Sigmoid colon (tissue), 6 donors: ENCODE measurements at regions not wholly inside any gene's neighbourhood (a gene's known extent, or its start where the extent isn't known, plus 50 kb on each side); places are given as distances from the start of the nearest gene placed in this dataset.

Experiments used
- DNase-seq: peaks from one replicate; pipeline ENCODE4 v3.0.0-alpha.2; 2019
- H3K27ac ChIP-seq, 4 donors: fragments of 200-600 bp; sonication (generic); one replicate each; pipeline ENCODE4 v1.5.1; 2016 to 2019; ENCODE audit warnings: mild to moderate bottlenecking in 1 of 4
- H3K27me3 ChIP-seq, 3 donors: fragments of 200-600 bp; sonication (generic); one replicate each; pipeline ENCODE4 v1.5.1; 2019; ENCODE audit warnings: mild to moderate bottlenecking in 1 of 3
- H3K36me3 ChIP-seq, 4 donors: fragments of 200-600 bp; sonication (generic); one replicate each; pipeline ENCODE4 v1.5.1; 2016 to 2019
- H3K4me1 ChIP-seq, 4 donors: fragments of 200-600 bp; sonication (generic); one replicate each; pipeline ENCODE4 v1.5.1; 2017 to 2019
- H3K4me3 ChIP-seq, 4 donors: fragments of 200-600 bp; sonication (generic); one replicate each; pipeline ENCODE4 v1.5.1; 2017 to 2019; ENCODE audit warnings: mild to moderate bottlenecking in 2 of 4, moderate library complexity in 1 of 4
- H3K9me3 ChIP-seq, 4 donors: fragments of 200-600 bp in 3 of 4; sonication (generic) in 3 of 4; one replicate each; pipeline versions ENCODE4 v1.5.1 to v1.6.1; 2013 to 2019
- EP300 ChIP-seq, 4 donors: sonication (generic); formaldehyde crosslinking; IDR thresholded peaks; one replicate each; pipeline ENCODE4 v1.6.1; 2017; ENCODE audit warnings: antibody characterized with exemption in 4 of 4
- POLR2A ChIP-seq, 2 donors: fragments of 450-650 bp; IDR thresholded peaks; one replicate each; pipeline ENCODE4 v1.6.1; 2016; ENCODE audit warnings: antibody characterized with exemption in 2 of 2, mild to moderate bottlenecking in 2 of 2, moderate library complexity in 2 of 2
- POLR2AphosphoS5 ChIP-seq, 4 donors: sonication (generic); formaldehyde crosslinking; IDR thresholded peaks; one replicate each; pipeline ENCODE4 v1.6.1; 2017; ENCODE audit warnings: antibody characterized with exemption in 4 of 4
- WGBS, 2 donors: extraction: QIAGEN DNeasy Blood & Tissue Kit; methylation state at CpG; one replicate each; pipeline ENCODE4 v1.1.7; 2013; 5-methylcytosine and 5-hydroxymethylcytosine counted together
- intact Hi-C: fragments of 100-400 bp; cut with DNase I; formaldehyde crosslinking; loops from one replicate; pipeline ENCODE4 v1.15.1; 2023
- TF ChIP-seq, protein P1 (sequence below), 4 experiments: fragments of 450-650 bp in 3 of 4; fragments of 200-600 bp in 1 of 4; IDR thresholded peaks; one replicate each; pipeline ENCODE4 v1.5.1; 2016 to 2019; ENCODE audit warnings: antibody characterized with exemption in 4 of 4, mild to moderate bottlenecking in 3 of 4, moderate library complexity in 2 of 4
- donor health status: healthy with polysubstance abuse.
- donor health status: healthy.

DNA sequence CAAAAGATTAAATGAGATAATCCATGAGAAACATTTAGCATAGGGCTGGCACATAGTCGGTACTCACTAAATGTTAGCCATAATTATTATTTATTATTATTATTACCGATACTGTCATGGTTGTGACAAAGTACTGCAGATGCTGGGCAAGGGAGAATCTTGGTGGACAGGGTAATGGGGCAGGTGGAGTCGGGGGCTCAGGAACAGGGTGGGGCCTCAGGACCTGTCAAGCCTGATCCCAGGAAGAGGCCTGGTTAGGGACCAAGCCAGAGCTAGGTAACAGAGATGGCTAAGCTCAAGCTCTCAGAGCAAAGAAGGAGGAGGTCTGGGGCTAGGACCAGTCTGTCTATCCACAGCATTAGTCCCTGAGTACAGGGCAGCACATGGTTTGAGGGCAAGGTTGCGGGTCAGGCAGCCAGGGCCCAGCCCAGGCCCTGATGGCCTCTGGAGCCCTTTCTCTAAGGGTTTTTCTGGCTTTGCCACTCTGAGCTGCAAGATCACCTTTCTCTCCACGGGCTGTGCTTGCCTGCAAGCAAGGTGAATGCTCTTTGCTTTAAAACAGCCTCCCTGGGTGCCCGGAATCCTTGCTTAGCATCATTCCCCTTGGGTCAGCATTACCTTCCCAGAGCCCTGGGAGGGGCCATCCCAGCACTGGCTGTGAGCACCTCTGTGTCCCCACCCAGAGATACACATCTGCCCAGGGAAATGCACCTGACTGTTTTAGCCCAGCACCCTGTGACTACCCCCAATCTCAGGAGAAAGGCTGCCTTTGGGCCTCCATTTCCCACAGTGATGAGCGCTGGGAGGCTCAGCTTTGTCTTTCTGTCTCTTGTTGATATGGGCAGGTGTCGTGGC is 572.0 kb downstream of the PTPRU start:
- 84 to 90% methylated on average over 8 of the region's 8 CpGs for WGBS, 2 donors
- Histone ChIP-seq H3K9me3 (no peaks in the 10 kb centered on the region), H3K27me3 (peaks cover 0 to 2% (median 0%) of the 10 kb centered on the region in 3 donors), H3K4me1 (no peaks in the 10 kb centered on the region), H3K27ac (no peak overlapping the region), H3K4me3 (no peak overlapping the region), H3K36me3 (no peaks in the 10 kb centered on the region)
- TF ChIP-seq POLR2AphosphoS5 (IDR thresholded peaks at IDR 0.05) (no peak), EP300 (IDR thresholded peaks at IDR 0.05) (no peak)
- TF ChIP-seq, protein P1, sequence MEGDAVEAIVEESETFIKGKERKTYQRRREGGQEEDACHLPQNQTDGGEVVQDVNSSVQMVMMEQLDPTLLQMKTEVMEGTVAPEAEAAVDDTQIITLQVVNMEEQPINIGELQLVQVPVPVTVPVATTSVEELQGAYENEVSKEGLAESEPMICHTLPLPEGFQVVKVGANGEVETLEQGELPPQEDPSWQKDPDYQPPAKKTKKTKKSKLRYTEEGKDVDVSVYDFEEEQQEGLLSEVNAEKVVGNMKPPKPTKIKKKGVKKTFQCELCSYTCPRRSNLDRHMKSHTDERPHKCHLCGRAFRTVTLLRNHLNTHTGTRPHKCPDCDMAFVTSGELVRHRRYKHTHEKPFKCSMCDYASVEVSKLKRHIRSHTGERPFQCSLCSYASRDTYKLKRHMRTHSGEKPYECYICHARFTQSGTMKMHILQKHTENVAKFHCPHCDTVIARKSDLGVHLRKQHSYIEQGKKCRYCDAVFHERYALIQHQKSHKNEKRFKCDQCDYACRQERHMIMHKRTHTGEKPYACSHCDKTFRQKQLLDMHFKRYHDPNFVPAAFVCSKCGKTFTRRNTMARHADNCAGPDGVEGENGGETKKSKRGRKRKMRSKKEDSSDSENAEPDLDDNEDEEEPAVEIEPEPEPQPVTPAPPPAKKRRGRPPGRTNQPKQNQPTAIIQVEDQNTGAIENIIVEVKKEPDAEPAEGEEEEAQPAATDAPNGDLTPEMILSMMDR (IDR thresholded peaks at IDR 0.05): no peak
- intact Hi-C loops: no loop called here
- DNase-seq: no peak

DNA sequence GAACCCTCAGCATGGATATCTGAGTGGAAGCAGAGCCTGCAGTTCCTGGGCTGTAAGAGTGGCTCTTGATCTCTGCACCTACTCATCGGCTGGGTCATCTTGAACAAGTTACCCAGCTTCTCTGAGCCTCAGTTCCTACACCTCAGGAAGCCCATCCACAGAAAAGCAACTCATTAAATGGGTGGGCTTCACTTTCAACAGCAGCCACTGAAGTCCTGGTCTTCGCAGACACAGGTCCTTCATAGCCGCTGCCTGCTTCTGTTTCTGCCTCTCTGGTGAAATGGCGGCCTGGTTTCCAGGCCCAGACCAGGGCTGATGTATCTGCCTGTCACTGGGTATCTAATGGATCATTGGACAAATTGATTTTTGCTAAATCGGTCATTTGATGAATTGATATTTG is 571.4 kb downstream of the PTPRU start:
- DNase-seq: no peak

DNA sequence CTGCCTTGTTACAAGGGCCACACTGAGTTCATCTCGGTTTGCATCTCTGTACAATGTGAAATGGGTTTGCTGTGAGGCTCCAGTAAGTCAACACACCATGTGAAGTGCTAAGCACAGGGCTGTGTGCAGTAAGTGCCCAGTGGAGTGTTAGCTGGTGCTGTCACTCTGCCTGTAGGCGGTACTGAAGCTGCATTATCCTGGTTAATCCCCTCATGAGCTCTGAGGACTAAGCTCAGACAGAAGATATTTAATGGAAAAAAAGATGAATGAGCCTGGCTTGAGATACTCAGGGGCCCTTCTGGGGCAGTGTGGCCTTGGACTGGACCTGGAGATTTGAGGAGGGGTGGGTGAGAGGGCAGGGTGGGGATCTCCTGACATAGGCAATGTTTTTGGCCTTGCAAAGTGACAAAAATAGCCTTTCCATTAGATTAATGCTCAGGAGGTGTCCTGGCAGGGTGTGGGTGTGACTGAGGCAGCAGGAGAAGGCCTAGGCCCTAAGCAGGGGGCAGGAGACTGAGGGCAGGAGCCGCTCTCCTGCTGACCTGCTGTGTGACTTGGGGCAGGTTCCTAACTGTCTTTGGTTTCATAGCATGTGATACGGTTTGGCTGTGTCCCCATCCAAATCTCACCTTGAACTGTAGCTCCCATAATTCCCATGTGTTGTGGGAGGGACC is 570.5 kb downstream of the PTPRU start:
- no peak overlapping the region for H3K4me3 ChIP-seq
- 62 to 65% methylated on average over 4 of the region's 4 CpGs for WGBS, 2 donors
- DNase-seq: no peak

More for the DNA sequence above, 571.4 kb downstream of the PTPRU start:
- no peak overlapping the region for H3K4me3 ChIP-seq
- intact Hi-C loops: no loop called here
- peaks cover 0 to 7% (median 0%) of the 10 kb centered on the region in 3 donors for H3K27me3 ChIP-seq
- TF ChIP-seq POLR2AphosphoS5 (IDR thresholded peaks at IDR 0.05) (no peak), POLR2A (IDR thresholded peaks at IDR 0.05) (no peak), EP300 (IDR thresholded peaks at IDR 0.05) (no peak)
- TF ChIP-seq, protein P1 (IDR thresholded peaks at IDR 0.05): no peak
- H3K4me1 ChIP-seq: no peaks in the 10 kb centered on the region
- H3K9me3 ChIP-seq: no peaks in the 10 kb centered on the region
- WGBS, 2 donors: 94 to 95% methylated on average over 5 of the region's 5 CpGs
- no peak overlapping the region for H3K27ac ChIP-seq
- H3K36me3 ChIP-seq: no peaks in the 10 kb centered on the region

DNA sequence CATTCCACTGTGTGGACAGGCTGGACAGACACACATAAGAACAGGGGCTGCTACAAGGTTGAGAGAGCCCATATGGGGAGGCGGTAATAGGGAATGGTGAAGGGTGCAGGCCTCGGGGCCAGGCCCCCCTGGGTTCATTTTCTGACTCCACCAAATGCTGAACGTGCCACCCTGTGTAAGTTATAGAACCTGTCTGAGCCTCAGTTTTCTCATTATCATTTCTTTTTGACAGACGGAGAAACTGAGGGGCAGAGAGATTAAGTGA is 569.5 kb downstream of the PTPRU start:
- H3K36me3 ChIP-seq: no peaks in the 10 kb centered on the region
- peaks cover 0 to 17% (median 0%) of the 10 kb centered on the region in 3 donors for H3K27me3 ChIP-seq
- H3K9me3 ChIP-seq: no peaks in the 10 kb centered on the region
- 89 to 90% methylated on average over 4 of the region's 4 CpGs for WGBS, 2 donors
- H3K4me3 ChIP-seq: no peak overlapping the region
- DNase-seq: no peak
- TF ChIP-seq POLR2AphosphoS5 (IDR thresholded peaks at IDR 0.05) (no peak), POLR2A (IDR thresholded peaks at IDR 0.05) (no peak), EP300 (IDR thresholded peaks at IDR 0.05) (no peak)
- TF ChIP-seq, protein P1 (IDR thresholded peaks at IDR 0.05): no peak
- intact Hi-C loops: no loop called here
- peaks cover 0 to 7% (median 0%) of the 10 kb centered on the region in 4 donors for H3K4me1 ChIP-seq
- no peak overlapping the region for H3K27ac ChIP-seq

More for the DNA sequence above, 570.5 kb downstream of the PTPRU start:
- Histone ChIP-seq H3K27me3 (peaks cover 0 to 16% (median 0%) of the 10 kb centered on the region in 3 donors), H3K27ac (no peak overlapping the region), H3K36me3 (no peaks in the 10 kb centered on the region), H3K4me1 (peaks cover 0 to 4% (median 0%) of the 10 kb centered on the region in 4 donors), H3K9me3 (no peaks in the 10 kb centered on the region)
- intact Hi-C loops: no loop called here
- TF ChIP-seq, protein P1 (IDR thresholded peaks at IDR 0.05): no peak
- no peak for TF ChIP-seq POLR2AphosphoS5 (IDR thresholded peaks at IDR 0.05)
- no peak for TF ChIP-seq POLR2A (IDR thresholded peaks at IDR 0.05)
